Esophagus (tissue), 2 donors: ENCODE measurements at regions not wholly inside any gene's neighbourhood (a gene's known extent, or its start where the extent isn't known, plus 50 kb on each side); places are given as distances from the start of the nearest gene placed in this dataset.
A peak's percentile ranks its signal among the peaks of the same experiment; 100 is the strongest.

Experiments
- H3K27ac ChIP-seq, 2 donors: one replicate each; pipeline ENCODE4 v1.5.1; 2013; ENCODE audit warnings: low read depth in 2 of 2, mild to moderate bottlenecking in 2 of 2, inconsistent platforms in 1 of 2, low read length in 1 of 2, moderate library complexity in 1 of 2
- H3K27me3 ChIP-seq, 2 donors: one replicate each; pipeline ENCODE4 v1.6.1; 2013; ENCODE audit warnings: low read length in 2 of 2, control low read depth in 1 of 2, mild to moderate bottlenecking in 1 of 2; ENCODE audit not compliant: insufficient read depth in 2 of 2, control insufficient read depth in 1 of 2
- H3K36me3 ChIP-seq, 2 donors: one replicate each; pipeline ENCODE4 v1.6.1; 2013; ENCODE audit warnings: low read length in 1 of 2; ENCODE audit not compliant: control insufficient read depth in 2 of 2, insufficient read depth in 2 of 2
- H3K4me1 ChIP-seq, 2 donors: one replicate each; pipeline ENCODE4 v1.6.1; 2013; ENCODE audit warnings: low read length in 1 of 2; ENCODE audit not compliant: control insufficient read depth in 2 of 2, insufficient read depth in 2 of 2
- H3K4me3 ChIP-seq, 2 donors: one replicate each; pipeline ENCODE4 v1.5.1; 2013; ENCODE audit warnings: low read length in 2 of 2, mild to moderate bottlenecking in 2 of 2, low read depth in 1 of 2, moderate library complexity in 1 of 2
- H3K9me3 ChIP-seq, 2 donors: one replicate each; pipeline ENCODE4 v1.6.1; 2013; ENCODE audit warnings: mild to moderate bottlenecking in 2 of 2, low read depth in 1 of 2, low read length in 1 of 2, moderate library complexity in 1 of 2; ENCODE audit not compliant: control insufficient read depth in 2 of 2, insufficient read depth in 1 of 2
- WGBS, 2 donors: extraction: QIAGEN DNeasy Blood & Tissue Kit; methylation state at CpG; one replicate each; pipeline ENCODE4 v1.1.7; 2013; 5-methylcytosine and 5-hydroxymethylcytosine counted together
- donor health status: healthy with polysubstance abuse.
- donor health status: Bipolar disorder and iron deficiency.

DNA sequence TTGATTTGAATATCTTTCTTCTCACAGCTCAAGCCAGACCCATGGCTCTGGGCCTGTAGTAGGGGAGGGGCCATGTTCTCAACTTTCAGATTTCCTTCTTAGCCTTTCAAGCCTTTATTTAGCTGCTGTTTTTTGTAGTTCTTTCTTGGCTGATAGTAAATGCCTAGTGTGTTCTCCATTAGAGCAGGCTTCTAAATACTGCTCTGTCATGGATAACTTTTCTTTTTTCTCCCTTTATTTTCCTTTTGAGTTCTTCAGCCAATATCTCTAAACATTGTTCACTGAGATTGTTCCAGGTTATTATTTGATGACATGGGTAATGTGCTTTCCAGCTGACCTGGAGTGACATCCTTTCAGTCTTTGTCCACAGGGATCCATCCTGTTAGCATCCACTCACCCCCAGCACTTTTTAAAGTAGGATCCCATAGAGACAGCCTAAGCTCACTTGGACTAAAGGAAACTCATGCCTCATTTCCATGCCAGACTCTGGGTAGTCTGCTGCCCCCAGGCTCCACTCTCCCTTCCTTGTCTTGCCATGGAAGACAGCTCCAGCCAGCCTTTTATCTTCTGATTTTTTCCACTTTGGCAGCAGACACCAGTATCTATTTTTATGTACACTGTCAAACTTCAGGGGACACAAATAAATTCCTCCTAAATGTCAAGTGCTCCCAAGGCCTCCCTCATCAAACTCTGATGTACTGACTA is 645.6 kb downstream of the RNF144B start:
- no peaks in the 10 kb centered on the region for H3K36me3 ChIP-seq
- peaks cover 2% of the 10 kb centered on the region in 2 donors for H3K4me1 ChIP-seq
- no peaks in the 10 kb centered on the region for H3K9me3 ChIP-seq
- H3K4me3 ChIP-seq = no peak overlapping the region
- no peak overlapping the region for H3K27ac ChIP-seq
- no peaks in the 10 kb centered on the region for H3K27me3 ChIP-seq

- Histone ChIP-seq H3K27ac (no peak overlapping the region), H3K36me3 (no peaks in the 10 kb centered on the region), H3K4me3 (no peak overlapping the region), H3K4me1 (peaks cover 2% of the 10 kb centered on the region in 2 donors), H3K9me3 (peaks cover 0 to 2% of the 10 kb centered on the region in 2 donors), H3K27me3 (no peaks in the 10 kb centered on the region)
- 62 to 79% methylated on average over 1 of the region's 1 CpG for WGBS, 2 donors
Observed at GRCh38 chr6:19033683-19034082, 646.5 kb downstream of the RNF144B start.

DNA sequence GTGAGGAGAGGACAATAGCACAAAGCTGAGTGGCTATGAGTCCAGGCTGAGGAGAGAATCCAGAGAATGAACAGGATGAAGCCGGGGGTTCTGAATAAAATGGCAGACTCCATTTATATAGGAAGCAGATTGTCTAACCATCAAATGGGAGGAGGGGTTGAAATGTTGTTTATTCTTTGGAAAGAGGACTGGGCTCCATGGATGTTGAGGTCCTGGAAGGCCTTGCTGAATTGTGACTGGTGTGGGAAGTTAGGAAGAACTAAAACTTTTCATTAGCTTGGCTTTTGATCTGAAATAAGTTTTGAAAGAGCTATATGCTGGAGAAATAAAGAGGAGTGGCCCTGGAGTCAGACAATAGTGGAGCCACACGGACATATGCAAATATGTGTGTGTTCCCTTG is 647.8 kb downstream of the RNF144B start:
- Histone ChIP-seq H3K9me3 (peaks cover 0 to 2% of the 10 kb centered on the region in 2 donors), H3K4me1 (peaks cover 2% of the 10 kb centered on the region in 2 donors), H3K27ac (peak overlapping the region; percentile 49 to 70), H3K36me3 (no peaks in the 10 kb centered on the region), H3K27me3 (no peaks in the 10 kb centered on the region), H3K4me3 (no peak overlapping the region)
- 53 to 56% methylated on average over 2 of the region's 2 CpGs for WGBS, 2 donors

- no peaks in the 10 kb centered on the region for H3K27me3 ChIP-seq
- H3K9me3 ChIP-seq = peaks cover 0 to 2% of the 10 kb centered on the region in 2 donors
- H3K4me3 ChIP-seq = no peak overlapping the region
- no peaks in the 10 kb centered on the region for H3K36me3 ChIP-seq
- 25 to 43% methylated on average over 7 of the region's 7 CpGs for WGBS, 2 donors
- peaks cover 2% of the 10 kb centered on the region in 2 donors for H3K4me1 ChIP-seq
- H3K27ac ChIP-seq = peak overlapping the region in 1 of 2 donors; percentile 70
Observed at GRCh38 chr6:19035461-19036195, 648.5 kb downstream of the RNF144B start.

GRCh38 chr6:19036196-19036555 is 649.0 kb downstream of the RNF144B start:
- H3K36me3 ChIP-seq = no peaks in the 10 kb centered on the region
- H3K27me3 ChIP-seq = no peaks in the 10 kb centered on the region
- WGBS, 2 donors = 65 to 69% methylated on average over 2 of the region's 2 CpGs
- H3K9me3 ChIP-seq = peaks cover 0 to 2% of the 10 kb centered on the region in 2 donors
- H3K4me3 ChIP-seq = no peak overlapping the region
- H3K27ac ChIP-seq = peak overlapping the region in 1 of 2 donors; percentile 70
- H3K4me1 ChIP-seq = peaks cover 2% of the 10 kb centered on the region in 2 donors

DNA sequence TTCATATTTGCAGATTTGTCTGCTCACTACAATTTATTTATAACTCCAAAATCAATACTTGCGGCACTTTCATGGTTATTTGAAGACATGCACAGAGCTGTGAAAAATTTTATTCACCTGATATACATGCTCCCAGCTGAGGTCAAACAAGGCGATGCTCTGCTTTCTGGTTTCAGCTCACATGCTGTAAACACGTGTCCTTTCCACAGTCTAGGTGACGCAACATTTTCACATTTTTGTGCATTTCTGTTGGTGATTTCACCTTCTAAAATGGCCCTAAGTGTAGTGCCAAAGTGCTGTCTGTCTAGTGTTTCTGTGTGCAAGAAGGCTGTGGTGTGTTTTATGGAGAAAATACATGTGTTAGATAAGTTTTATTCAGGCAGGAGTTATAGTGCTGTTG is 650.5 kb downstream of the RNF144B start:
- no peak overlapping the region for H3K27ac ChIP-seq
- WGBS, 2 donors = 93 to 94% methylated on average over 4 of the region's 4 CpGs
- H3K9me3 ChIP-seq = peaks cover 0 to 2% of the 10 kb centered on the region in 2 donors
- H3K27me3 ChIP-seq = no peaks in the 10 kb centered on the region
- H3K36me3 ChIP-seq = no peaks in the 10 kb centered on the region
- H3K4me1 ChIP-seq = peaks cover 2% of the 10 kb centered on the region in 2 donors
- no peak overlapping the region for H3K4me3 ChIP-seq

DNA sequence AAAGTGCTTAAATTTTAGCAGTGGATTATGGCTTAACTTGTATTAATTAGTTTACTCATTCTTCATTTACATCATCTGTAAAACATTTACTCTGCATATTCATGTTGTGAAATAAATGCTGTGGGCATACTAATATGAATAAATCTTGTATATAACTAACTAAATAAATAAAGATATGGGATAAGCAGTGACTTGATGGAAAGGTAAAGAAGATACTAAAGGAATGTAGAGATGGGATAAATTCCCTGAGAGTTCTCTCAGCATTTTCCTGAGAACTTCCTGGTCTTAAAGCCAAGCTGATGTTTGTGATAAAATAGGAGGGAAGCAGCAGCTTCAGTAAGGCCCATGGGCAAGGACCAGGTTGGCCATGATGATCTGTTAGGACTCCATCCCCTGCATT is 652.1 kb downstream of the RNF144B start:
- Histone ChIP-seq H3K9me3 (peaks cover 0 to 2% of the 10 kb centered on the region in 2 donors), H3K27me3 (no peaks in the 10 kb centered on the region), H3K4me3 (no peak overlapping the region), H3K27ac (no peak overlapping the region), H3K4me1 (peaks cover 2% of the 10 kb centered on the region in 2 donors), H3K36me3 (no peaks in the 10 kb centered on the region)

DNA sequence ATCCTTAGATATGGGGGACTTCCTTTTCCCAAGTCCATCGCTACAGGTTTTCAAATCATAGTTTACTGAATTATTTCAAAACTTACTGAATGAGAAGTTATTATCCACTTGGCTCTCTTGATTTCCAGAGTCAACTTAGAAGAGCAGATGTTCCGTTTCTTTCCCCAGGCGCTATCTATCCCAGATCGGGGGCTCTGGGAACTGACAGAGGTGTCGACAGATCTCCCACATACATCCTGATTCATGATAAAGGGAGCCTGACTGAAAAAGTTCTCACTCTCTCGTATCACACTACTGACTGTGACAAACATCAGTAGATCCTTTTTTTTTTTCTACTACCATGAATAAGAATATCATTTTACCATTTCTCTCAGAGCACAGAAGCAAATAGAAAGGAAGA is 654.8 kb downstream of the RNF144B start:
- H3K27ac ChIP-seq = no peak overlapping the region
- peaks cover 0 to 2% of the 10 kb centered on the region in 2 donors for H3K9me3 ChIP-seq
- H3K4me3 ChIP-seq = no peak overlapping the region
- WGBS, 2 donors = 73 to 74% methylated on average over 6 of the region's 6 CpGs
- no peaks in the 10 kb centered on the region for H3K36me3 ChIP-seq
- no peaks in the 10 kb centered on the region for H3K27me3 ChIP-seq
- H3K4me1 ChIP-seq = no peaks in the 10 kb centered on the region

- WGBS, 2 donors = 58 to 62% methylated on average over 5 of the region's 5 CpGs
- no peak overlapping the region for H3K27ac ChIP-seq
- H3K4me1 ChIP-seq = no peaks in the 10 kb centered on the region
- H3K4me3 ChIP-seq = no peak overlapping the region
- H3K27me3 ChIP-seq = no peaks in the 10 kb centered on the region
- H3K9me3 ChIP-seq = peaks cover 0 to 2% of the 10 kb centered on the region in 2 donors
- H3K36me3 ChIP-seq = no peaks in the 10 kb centered on the region
Observed at GRCh38 chr6:19042420-19042819, 655.3 kb downstream of the RNF144B start.

- Histone ChIP-seq H3K4me3 (no peak overlapping the region), H3K4me1 (no peaks in the 10 kb centered on the region), H3K9me3 (no peaks in the 10 kb centered on the region), H3K36me3 (no peaks in the 10 kb centered on the region), H3K27me3 (no peaks in the 10 kb centered on the region), H3K27ac (no peak overlapping the region)
- 89 to 93% methylated on average over 3 of the region's 3 CpGs for WGBS, 2 donors
Observed at GRCh38 chr6:19050765-19051164, 663.6 kb downstream of the RNF144B start.
